ENCODE measurements at regions not wholly inside any gene's neighbourhood (a gene's known extent, or its start where the extent isn't known, plus 50 kb on each side); places are given as distances from the start of the nearest gene placed in this dataset.

DNA sequence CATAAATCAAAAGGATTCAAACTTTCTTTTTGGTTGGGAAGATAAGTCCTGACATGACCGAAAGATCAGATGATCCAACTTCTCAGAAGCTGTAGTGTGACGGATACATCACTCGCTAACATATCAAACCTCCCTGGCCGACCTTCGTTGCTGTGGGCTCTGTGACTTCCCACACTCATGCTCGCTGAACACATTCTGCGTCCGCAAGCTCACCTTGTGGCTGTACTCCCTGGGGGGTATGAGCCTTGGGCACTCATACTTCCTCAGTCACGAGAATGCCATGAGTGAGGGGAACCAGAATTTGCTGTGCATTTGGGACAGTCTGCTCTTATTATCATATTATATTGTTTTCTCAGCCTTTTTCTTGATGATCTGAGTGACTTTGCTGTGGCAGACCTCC is 105.4 kb downstream of the RWDD3 start:
- TF ChIP-seq, protein P1, sequence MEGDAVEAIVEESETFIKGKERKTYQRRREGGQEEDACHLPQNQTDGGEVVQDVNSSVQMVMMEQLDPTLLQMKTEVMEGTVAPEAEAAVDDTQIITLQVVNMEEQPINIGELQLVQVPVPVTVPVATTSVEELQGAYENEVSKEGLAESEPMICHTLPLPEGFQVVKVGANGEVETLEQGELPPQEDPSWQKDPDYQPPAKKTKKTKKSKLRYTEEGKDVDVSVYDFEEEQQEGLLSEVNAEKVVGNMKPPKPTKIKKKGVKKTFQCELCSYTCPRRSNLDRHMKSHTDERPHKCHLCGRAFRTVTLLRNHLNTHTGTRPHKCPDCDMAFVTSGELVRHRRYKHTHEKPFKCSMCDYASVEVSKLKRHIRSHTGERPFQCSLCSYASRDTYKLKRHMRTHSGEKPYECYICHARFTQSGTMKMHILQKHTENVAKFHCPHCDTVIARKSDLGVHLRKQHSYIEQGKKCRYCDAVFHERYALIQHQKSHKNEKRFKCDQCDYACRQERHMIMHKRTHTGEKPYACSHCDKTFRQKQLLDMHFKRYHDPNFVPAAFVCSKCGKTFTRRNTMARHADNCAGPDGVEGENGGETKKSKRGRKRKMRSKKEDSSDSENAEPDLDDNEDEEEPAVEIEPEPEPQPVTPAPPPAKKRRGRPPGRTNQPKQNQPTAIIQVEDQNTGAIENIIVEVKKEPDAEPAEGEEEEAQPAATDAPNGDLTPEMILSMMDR (conservative IDR thresholded peaks at IDR 0.05; ENCODE audit: low read length), result no peak
- no peak for TF ChIP-seq EZH2phosphoT487 (IDR thresholded peaks at IDR 0.05; ENCODE audit: borderline replicate concordance)
